GM13976 (cell line): ENCODE measurements at regions not wholly inside any gene's neighbourhood (a gene's known extent, or its start where the extent isn't known, plus 50 kb on each side); places are given as distances from the start of the nearest gene placed in this dataset.

Source experiments
- DNase-seq: peaks from one replicate; pipeline ENCODE4 v3.0.0; 2012; ENCODE audit warnings: low spot score
- in situ Hi-C: fragments of 300-500 bp; cut with MboI; formaldehyde crosslinking; loops from one replicate; pipeline ENCODE4 v1.12.0; 2022; ENCODE audit warnings: low sequenced_read_pairs, mixed read lengths, inconsistent platforms; ENCODE audit not compliant: unreplicated experiment
- TF ChIP-seq, protein P1 (sequence below): IDR thresholded peaks from 2 replicates; pipeline ENCODE4 v1.5.1; 2012; ENCODE audit warnings: borderline replicate concordance, mild to moderate bottlenecking; ENCODE audit not compliant: insufficient read depth; ENCODE audit errors: extremely low read depth, missing control alignments, control extremely low read depth

DNA sequence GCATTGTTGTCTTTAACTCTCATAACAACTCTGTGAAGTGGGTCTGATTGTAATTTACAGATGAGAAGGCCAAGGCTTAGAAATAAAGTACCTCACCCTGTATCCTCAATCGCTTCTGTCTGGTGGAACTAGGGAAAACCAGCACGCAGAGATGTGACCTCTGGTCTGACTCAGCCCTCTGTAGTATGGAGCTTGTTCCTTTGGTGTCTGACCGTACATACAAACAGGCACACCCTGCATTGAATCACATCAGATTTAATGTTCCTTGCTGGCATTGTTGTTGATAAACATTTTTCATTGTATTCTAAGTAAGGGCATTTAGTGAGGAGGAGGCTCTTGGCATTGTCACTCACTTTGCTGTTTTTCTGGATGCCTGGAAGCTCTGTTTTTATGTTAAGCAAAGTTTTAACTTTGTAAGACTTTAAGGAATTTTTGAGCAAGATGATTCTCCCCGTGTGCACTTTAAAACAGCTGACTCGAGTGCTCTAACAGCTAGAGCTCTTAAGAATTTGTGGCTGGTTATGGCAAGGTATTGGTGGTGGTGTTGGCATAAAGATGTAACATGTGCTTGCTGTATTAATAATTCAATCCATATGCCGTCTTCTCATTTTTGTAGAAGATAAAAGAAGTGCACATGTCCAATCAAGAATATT is 89.0 kb upstream of the SPATA13 start:
- TF ChIP-seq, protein P1, sequence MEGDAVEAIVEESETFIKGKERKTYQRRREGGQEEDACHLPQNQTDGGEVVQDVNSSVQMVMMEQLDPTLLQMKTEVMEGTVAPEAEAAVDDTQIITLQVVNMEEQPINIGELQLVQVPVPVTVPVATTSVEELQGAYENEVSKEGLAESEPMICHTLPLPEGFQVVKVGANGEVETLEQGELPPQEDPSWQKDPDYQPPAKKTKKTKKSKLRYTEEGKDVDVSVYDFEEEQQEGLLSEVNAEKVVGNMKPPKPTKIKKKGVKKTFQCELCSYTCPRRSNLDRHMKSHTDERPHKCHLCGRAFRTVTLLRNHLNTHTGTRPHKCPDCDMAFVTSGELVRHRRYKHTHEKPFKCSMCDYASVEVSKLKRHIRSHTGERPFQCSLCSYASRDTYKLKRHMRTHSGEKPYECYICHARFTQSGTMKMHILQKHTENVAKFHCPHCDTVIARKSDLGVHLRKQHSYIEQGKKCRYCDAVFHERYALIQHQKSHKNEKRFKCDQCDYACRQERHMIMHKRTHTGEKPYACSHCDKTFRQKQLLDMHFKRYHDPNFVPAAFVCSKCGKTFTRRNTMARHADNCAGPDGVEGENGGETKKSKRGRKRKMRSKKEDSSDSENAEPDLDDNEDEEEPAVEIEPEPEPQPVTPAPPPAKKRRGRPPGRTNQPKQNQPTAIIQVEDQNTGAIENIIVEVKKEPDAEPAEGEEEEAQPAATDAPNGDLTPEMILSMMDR: no peak
- DNase-seq: no peak
- in situ Hi-C loops: no loop called here

- no peak for DNase-seq
- in situ Hi-C loops: no loop called here
- TF ChIP-seq, protein P1: no peak
Observed at GRCh38 chr13:24073657-24074056, 86.9 kb upstream of the SPATA13 start.

DNA sequence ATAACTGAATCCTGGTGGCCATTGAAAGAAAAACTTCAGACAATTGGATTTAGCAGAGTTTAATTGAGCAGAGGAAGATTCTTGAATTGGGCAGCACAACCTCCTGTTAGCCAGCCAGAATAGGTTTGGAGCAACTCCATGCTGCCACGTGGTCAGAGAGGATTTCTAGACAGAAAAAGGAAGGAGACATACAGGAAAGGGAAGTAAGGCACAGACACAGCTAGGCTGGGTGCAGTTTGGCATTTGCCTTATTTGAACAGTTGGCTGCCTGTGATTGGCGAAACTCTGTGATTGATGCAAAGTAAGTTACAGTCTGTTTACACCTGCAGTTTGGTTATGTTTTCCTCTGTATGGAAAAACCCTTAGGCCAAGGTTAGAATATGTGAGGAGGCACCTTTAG is 85.8 kb upstream of the SPATA13 start:
- TF ChIP-seq, protein P1: no peak
- in situ Hi-C loops: no loop called here
- DNase-seq: no peak

DNA sequence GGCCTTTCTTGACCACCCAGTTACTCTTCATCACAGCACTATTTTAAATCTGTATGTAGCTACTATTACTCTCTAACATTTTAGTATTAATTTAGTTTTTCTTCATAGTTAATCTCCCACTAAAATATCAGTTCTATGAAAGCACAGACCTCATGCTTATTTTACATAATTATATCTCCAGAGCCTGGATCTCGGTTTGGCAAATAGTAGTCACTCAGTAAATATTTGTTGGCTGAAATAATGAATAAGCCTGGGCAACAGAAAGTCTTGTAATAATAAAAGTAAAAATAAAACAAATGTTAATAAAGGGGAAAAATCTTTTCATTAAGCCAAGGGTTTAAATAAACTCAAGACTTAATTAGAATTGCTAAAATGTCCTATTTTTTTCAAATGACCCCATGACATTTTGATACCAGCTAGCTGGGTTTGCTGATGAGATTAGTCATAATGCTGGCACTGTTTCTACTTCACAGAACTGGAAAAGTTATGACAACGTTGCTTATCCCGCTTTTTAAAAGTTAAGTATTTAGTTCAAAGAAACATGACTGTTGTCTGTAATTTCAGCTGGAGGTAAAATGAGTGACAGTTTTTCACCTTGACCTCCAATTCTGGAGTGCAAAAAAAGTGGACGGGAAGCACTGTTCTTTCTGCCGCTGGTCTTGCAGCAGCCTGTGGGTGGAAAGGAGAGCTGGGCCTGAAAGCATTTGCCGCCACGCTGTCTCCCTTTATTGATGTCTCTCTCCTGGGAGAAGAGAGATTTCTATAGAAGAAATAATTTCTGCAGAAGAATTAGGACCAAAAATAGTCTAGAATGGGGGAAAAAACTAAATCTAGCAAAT is 85.2 kb upstream of the SPATA13 start:
- TF ChIP-seq, protein P1: no peak
- DNase-seq: no peak
- in situ Hi-C loops: no loop called here

DNA sequence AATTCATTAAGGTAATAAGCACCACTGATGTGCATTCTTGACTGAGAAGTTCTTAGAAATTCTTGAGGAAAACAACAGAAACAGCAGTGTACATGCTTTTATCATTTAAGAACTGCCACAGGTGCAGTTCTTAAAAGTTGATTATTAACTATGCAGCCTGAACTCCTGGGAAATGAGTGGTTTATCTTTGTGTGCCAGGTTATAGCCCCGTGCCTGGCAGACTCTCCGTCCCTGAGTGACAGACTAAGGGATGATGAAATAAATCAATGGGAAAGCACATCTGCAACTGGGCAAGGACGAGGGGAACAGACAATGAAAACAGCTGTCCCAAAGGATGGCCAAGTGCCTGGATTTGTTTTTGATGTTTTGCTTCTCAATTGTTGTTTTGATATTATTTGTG is 84.4 kb upstream of the SPATA13 start:
- DNase-seq: no peak
- in situ Hi-C loops: no loop called here
- TF ChIP-seq, protein P1: no peak

- TF ChIP-seq, protein P1: no peak
- in situ Hi-C loops: no loop called here
- no peak for DNase-seq
Observed at GRCh38 chr13:24076636-24077035, 83.9 kb upstream of the SPATA13 start.
